T-helper 1 cell (primary cell): ENCODE measurements at regions not wholly inside any gene's neighbourhood (a gene's known extent, or its start where the extent isn't known, plus 50 kb on each side); places are given as distances from the start of the nearest gene placed in this dataset.

Experiments
- DNase-seq, 5 donors: peaks; one replicate each; pipeline ENCODE4 v3.0.0-alpha.2; 2012 to 2020

DNA sequence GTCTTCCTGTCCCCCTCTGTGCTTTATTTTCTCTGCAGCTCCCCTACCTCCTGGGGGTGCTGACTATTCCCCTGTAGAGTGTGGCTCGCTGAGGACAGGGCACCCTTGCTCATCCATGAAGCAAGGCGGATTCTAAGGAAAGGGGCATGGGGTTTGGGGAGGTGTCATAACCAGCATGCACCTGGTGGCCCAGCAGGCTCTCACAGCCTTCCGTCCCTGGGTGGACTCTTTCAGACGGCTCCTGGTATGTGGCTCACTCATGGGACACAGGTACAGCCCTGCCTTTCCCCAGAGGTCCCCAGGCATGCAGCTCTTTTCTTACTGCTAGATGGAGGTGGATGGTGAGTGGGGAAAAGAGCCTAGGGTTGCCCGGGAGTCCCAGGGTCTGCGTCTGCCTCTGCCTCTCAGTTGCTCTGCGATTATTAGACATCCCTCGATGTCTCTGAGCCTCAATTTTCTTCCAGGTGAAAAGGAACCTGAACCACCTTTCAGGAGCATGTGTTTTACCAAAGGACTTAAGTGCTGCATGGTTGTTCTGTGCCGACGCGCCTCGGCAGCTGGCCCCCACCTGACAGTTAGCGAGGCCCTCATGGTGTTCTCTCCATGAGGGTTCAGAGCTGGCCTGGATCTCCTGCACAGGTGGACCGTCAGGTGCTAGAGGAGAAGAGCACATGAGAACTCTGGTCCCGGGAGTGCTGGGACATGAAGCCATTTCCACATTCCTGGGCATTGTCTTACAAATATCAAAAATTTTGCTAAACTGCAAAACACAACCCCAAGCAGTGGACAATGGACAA lies 172.5 kb upstream of the SHH start:
- no peak for DNase-seq

DNA sequence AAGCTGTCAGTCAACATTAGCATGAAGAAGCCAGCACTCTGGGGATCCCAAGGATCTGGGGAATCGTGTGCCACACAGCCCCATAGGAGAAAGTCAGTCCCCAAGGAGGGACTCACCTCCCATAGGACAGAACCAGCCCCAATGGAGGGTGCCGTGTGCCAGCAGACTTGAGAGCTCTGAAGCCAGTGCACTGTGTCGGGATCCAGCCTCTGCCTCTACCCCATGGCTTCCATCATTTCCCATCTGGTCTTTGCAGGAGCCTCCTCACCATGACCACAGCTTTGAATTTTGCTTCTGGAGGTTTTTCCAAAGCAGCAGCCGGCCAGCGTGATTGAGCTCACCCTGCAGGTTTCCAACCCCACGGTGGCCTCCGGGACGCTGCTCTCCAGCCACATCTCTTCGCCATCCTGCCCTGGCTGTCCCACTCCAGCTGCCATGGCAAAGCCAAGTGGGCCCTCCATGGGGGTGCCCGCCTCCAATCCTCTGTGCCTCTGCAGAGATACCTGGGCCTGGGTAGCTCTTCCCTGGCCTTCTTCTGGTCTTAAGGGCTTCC lies 171.8 kb upstream of the SHH start:
- no peak for DNase-seq

DNA sequence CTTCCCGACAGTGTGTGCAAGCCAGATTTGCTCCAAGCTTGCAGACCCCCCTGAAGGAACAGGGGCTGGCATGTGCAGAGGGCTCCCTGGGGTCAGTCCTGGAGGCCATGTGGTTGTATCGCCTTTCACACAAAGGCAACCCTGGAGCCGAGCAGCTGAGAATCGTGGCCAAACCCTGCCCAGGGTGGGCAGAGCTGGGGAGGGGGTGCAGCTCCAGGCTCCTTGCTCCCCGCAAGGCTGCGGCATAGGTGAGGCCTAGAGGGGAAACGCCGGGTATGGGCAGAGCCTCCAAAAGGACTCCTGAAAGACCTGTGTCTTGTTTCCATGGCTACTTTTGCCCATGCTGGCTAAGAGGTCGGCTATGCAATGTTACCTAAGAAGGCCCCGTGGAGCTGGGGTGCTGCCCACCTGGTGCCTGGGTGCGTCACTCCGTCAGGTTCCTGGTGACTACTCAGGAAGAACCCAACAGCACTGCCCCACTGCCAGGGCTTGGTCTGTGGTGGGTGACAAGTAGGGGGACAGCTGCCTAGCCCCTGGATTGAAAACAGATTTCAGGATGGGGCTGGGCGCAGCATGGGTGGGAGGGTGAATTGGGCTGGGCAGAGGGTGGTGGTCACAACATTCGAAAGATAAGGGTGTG lies 171.0 kb upstream of the SHH start:
- no peak for DNase-seq

DNA sequence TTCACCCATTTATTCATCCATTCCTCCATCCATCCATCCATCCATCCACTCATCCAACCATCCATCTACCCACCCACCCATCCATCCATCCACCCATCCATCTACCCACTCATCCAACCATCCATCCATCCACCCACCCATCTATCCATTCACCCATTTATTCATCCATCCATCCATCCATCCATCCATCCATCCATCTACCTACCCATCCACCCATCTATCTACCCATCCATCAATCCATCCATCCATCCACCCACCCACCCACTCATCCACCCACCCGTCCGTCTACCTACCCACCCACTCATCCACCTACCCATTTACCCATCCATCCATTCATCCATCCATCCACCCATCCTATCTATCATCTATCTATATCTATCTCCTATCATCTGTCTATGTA lies 169.4 kb upstream of the SHH start:
- DNase-seq, result no peak

DNA sequence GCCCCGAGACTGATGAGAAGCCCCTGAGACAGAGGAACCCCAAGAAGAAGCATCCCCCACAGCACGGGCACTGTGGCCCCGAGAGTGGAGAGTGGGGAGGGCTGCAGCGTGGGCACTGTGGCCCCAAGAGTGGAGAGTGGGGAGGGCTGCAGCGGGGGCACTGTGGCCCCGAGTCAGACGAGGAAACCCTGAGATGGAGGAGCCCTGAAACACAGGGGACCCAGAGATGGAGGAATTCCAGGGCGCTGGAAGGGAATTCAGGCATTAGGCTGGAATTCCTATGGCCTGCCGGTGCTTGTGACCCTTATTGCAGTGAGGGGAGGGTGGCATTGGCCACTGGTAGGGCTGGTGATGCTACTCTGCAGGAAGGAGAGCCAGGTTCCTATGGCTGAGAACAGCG lies 168.6 kb upstream of the SHH start:
- no peak for DNase-seq

DNA sequence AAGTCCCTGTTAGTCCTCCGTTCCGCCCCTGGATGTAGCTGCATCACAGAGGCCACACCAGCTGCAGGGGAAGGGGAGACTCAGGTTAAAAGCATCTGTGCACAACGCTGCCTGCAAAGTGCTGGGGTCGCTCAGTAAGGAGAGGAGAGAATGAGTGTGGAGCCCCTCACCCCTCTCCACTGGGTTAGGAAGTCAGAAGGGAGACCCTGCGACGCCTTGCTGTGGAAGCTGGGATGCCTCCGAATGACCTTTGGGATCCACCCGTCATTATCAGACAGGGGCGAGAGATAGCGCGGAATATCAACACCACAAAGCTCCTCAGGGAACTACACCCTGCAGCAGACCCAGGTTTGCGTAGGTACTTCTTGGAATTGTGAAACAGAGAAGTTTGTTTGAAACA lies 167.7 kb upstream of the SHH start:
- DNase-seq, result no peak

DNA sequence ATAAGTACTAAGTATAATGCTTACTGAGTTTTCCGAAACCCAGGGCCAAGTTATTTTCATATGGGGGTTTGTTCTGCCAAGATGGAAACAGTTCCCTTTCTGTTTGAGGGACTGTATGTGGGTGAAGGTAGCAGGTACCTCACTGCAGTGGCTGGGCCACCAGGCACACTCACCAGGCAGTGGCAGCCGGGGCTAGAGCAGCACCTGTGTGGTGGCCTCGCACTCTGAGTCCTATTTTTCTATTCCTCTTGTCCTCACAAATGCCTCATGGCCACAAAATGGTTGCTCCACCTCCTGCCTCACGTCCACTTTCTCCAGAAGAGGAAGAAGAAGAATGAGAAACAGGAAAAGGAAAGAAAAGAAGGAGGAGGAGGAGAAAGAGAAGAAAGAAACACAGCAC lies 167.3 kb upstream of the SHH start:
- no peak for DNase-seq

DNA sequence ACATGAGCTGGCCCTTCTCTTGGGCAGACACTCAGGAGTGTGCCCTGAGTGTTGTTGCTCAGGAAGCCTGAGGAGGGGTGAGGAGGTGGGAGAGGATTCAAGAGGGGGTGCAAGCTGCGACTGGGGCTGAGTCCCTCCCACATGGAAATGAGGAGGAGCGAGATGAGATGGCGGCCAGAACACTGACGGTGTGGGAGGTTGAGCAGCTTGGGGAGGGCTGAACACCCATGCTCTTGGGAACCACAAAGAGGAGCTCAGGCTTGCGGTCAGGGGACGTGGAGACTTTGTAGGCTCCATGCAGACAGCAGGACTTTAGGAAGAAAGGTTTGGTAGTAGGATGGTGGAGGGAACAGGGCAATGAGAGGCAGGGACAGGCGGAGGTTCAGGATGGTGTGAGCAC lies 163.2 kb upstream of the SHH start:
- no peak for DNase-seq

DNA sequence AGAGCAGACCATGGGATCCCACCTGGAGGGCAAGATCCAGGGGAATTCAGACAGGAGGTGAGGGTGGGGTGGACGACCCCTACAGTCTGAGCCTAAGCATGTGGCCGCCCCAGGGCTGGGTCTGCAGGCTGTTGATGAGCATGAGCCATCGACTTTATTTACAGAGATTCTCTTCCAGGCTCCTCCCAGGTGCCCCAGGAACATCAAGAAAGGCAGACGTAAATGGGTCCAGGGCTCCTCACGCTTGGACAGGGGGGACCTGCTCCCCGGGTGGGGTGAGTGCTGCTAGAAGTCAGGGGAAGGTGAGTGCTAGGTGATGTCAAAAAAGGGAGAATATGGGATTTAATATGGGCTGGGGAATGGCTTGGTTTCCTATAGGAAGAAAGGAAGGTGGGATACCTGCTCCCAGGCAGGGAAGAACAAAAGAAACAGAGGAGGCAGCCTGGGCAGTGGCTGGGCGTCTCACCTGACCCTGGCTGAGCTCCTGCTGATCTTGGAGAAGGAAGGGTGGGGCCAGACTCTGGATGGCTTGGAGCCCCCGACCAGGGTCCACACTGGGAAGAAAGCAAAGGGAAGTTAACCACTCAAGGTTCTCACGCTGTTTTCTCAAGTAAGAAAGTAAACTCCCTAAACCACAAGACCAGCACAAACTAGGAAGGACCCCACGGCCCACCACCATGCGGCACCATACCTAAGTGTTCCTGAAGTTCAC lies 162.1 kb upstream of the SHH start:
- no peak for DNase-seq

DNA sequence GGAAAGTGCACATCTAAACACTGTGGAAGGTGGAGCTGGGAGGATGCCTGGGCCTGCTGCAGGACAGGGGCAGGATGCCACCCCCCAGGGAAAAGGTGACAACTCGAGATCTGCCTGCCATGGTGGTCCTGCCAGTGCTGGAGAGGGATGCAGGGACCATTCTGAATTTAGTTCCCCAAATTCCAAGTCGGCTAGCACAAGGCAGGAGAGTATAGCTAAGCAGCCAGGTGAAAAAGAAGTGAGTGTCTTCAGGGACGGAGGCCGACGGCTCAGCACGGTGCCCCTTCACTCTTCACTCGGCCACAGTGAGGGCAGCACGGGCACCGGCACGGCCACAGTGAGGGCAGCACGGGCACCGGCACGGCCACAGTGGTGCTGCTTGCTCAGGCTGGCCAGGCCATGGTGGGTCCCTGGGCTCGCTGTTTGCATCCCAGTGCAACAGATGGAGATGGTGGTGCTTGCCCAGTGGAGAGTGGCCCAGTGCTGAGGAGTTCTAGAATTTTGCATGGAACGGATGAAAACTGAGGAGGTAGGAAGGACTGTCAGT lies 161.3 kb upstream of the SHH start:
- DNase-seq, result no peak

DNA sequence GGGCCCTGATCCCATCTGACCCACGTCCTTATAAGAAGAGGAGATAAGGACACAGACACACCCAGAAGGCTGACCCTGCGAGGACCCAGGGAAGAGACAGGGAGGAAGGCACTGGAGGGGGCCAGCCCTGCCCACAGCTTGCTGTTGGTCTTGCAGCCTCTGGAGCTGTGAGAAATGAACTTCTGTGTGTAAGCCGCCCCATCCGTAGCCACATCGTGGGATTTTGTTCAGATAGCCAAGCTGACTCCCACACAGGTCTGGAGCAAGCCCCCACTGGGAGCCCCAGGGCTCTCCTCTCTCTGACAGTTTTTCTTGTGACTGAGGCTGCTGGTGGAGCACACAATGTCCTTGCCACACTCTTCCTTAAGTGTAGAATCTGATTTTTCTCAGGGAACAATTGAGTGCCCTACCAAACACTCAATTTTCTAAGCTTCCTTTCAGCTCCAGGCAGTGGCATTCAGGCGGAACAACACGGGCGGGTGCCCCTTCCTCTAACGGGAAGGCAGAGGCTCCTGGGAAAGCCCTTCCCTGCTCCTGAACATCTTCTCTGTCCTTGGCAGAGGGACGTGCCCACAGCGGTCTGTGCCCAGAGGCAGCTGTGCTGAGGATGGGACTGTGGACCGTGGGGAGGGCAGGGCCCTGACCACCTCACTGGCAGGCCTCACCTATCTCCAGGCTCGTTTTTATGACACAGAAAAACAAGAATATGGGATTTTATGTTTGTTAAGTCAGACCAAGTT lies 160.6 kb upstream of the SHH start:
- no peak for DNase-seq

DNA sequence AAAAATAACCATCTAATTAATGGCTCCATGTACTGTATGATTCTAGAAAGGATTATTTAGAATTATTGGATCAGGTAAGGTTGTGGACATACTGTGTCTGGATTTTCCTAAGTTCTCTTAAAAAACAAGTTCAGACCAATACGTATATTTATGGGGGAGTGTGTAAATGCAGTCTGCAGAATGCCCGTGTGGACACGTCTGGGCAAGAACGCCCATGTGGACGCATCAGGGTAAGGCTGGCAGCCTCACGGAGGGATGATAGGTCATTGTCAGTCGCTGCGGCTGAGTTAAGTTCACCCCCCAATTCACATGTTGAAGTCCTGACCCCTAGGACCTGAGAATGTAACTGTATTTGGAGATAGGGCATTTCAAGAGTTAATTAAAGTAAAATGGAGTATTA lies 160.0 kb upstream of the SHH start:
- DNase-seq, result no peak

DNA sequence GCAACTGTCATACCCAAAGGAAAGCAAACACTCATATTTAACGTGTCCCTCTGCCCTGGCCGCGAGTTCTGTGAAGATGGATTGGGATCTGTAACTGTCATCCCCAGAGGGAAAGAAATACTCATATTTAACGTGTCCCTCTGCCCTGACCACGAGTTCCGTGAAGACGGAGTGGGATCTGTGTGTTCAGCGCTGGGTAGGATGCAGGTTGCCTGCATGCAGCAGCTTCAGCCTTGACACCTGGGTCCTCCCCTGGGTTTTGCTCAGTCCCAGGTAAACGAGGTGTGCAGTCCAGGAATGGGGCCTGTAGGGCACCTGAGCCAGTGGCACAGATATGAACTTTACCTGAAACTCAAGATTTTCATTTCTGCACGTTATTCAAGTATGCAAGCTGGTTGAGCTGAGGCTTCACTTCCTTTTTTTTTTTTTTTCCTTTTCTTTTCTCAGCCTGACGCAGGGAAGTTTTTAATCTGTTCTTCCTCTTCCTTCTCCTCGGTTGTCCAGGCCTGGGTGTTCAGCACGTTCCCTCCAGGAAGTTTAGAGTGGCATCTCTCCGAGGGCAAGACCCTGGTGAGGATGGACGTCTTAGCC lies 159.0 kb upstream of the SHH start:
- DNase-seq, result no peak

DNA sequence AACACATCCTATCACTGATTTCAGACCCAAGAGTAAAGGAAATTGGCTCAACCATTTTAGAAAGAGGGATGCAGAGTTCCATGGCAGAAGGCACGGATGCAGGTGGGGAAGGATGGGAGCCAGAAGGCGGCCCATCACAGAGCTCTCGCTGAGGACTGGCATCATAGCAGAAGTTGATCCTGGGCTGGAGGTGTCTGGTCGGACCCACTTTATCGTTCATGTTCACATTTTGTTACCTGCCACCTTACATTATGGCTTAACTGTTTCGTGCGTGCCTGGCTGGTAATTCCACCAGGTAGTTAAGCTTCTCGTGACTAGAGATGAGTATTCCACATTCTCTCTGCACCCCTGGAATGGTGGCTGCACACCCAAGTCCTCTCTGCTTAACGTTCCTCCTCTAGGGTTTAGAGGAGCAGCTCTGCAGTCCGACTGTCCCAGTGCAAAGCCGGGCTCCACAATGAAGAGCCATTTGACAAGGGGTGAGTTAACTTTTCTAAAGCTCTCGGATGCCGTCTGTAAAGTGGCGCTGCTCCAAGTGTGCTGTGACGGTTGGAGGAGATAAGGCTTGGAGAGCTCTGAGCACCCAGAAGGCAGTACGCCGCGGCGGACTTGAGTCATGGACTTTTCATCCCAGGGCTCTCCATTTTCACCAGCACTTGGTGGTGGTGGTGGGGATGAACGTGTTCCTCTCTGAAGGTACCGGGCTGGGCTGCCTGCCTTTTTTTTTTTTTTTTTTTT lies 157.1 kb upstream of the SHH start:
- DNase-seq, result no peak

DNA sequence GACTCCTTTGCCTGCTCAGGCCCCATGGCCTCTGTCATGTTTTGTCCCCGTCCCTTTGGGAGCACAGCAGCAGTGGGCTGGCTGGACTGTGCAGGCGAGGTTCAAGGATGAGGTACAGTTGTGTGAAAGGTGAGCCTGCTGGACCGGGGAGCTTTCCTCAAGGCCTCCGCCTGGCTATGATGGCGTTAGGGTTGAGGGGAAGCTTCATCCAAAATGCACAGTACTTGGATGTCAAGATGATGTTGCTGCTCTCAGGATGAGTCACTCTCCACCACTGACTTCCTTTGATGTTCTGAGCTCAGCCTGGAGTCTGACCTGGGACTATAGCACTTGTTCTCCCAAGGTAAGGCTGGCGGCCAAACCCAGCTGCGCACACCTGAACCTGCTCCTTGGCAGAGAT lies 152.7 kb upstream of the SHH start:
- peak in 1 of 5 donors; percentile 56 for DNase-seq

DNA sequence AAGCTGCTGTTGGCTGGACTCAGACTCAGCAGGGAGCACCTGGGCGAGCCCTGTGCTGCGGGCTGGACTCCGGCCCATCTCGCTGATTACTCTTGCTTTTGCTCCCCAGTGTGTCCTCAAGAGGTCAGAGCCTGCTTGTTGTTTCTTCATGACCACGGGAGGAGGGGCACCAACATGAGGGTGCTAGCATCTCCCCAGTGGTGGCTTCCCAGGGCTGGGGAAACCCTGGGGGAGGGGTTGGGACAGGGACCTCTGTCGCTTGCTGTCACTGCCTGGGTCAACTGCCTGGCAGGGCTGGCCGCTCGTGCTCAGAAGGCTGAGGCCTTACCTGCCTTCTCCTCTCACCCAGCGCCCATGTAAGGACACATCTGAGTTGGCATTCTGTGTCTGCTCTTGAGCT lies 152.3 kb upstream of the SHH start:
- no peak for DNase-seq

DNA sequence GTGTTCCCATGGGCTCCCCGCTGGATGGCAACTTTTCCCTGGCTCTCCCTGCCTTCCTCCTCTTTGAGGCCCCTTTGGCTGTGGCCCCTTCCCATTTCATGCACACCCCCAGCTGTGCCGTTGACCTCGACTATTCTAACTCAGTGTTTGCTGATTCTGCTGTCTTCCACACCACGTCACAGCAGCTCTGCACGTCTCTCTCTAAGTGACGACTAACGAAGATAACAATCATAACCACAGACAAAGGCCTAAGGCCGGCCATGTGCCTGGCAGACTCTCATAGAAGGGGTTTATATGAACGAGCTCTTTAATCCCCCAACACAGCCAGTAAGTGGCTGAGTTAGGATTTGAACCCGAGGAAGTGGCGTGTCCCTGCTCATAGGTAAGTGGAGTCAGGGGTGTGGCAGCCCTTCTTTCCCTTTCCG lies 151.5 kb upstream of the SHH start:
- no peak for DNase-seq

DNA sequence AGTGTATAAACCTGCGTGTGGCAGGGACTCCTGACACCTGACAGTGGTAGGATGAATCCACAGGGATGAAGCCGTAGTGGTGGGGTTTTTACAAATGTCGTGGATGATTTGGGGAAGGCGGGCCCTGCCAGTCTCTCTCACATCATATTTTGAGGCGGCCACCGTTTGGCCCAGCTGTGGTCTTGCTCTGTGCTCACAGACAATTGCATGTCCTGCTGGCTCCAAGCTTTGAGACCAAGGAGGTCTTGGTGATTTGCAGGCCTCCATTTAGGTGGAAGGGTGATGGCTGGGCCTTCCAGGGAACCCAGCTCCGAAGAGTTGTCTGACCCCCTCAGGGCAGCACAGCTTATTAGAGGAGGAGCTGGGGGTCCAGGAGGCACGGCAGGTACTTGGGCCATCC lies 151.1 kb upstream of the SHH start:
- no peak for DNase-seq

DNA sequence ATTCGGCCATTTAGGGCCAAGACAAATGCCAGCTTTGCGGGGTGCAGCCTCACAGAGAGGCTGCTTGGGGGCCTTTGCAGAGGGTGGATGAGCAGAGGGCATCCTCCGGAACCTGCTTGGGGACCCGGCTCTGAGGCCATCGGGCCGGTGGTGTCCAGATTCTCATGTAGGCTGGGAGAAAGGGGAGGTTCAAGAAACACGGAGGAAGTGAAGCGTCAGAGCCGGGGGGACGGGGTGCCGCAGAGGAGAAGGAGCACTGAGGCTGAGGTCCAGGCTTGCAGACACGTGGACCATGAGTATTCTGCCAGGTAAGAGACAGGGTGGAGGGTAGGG lies 150.7 kb upstream of the SHH start:
- DNase-seq, result no peak

DNA sequence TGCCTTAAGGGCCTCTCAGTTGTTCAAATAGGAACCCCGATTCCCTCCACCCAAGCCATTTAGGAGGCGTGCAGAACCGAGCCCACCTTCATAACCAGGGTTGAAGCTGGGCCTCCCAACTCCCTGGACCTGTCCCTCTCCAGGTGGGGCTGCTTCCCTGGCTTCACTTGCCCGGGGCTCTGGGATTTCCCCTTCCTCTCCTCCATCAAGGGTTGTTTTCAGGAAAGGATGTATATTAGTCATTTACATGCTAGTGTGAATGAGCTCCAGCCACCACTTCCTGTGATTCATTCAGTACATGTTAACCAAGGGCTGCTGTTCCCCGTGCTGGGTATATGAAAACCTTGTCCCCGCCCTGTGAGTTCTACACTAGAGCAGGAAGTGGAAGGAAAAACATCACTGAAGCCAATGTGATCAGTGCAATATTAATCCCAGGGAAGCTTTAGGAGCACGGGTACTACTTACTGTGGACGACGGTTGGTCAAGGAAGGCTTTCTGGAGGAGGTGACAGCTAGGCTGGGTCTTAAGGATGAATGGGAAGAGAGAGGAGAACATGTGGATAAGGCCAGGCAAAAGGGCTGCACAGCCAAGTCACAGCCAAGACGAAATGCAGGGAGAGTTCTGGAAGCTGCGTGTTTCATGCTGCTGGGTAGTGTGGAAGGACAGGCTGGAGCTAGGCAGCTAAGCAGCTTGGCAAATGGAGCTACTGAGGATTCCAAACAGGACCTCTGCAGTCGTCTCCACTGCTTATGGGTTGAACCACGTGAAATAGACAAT lies 150.1 kb upstream of the SHH start:
- DNase-seq, result peak in 1 of 5 donors; percentile 78
